Erythroblast (primary cell): ENCODE measurements at regions not wholly inside any gene's neighbourhood (a gene's known extent, or its start where the extent isn't known, plus 50 kb on each side); places are given as distances from the start of the nearest gene placed in this dataset.
"Not testable (repeated sequence)": the region's sequence is repeated elsewhere in the genome, so short reads cannot be mapped to it uniquely, and the experiment has no call there.

Source experiments
- DNase-seq, 2 experiments: peaks; one replicate each; lab custom pipeline; 2025; lab: John Stamatoyannopoulos, UW
- GATA1 ChIP-seq: IDR thresholded peaks from 2 replicates; pipeline ENCODE4 v1.6.1; 2011; ENCODE audit warnings: low read depth, mild to moderate bottlenecking, control low read depth, low read length, moderate library complexity
- POLR2A ChIP-seq: IDR thresholded peaks from 2 replicates; pipeline ENCODE4 v1.6.1; 2011; ENCODE audit warnings: mild to moderate bottlenecking, low read length

- no peak for TF ChIP-seq POLR2A
- no peak for TF ChIP-seq GATA1
- DNase-seq: no peak
Measured at GRCh38 chr20:7773511-7773910, 166.7 kb downstream of the HAO1 start.

DNA sequence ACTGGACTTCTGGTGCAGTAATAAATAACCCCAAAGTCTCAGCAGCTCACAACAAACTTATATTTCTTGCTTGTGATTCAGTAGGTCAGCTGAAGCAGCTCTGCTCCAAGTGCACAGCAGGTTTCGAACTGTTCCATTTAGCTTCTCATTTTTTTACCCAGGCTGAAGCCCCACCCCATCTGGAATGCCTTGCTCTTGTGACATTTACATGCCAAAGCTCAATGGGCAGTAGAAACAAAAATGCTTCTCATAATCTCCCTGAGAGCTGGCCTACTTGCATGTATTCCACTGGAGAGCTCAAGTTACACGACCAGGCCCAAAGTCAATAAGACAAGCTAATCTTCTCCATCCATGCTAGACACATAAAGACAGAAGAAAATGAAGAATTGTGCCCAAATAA lies 165.2 kb downstream of the HAO1 start:
- no peak for TF ChIP-seq GATA1
- no peak for DNase-seq

GRCh38 chr20:7776148-7776547 lies 164.1 kb downstream of the HAO1 start:
- no peak for TF ChIP-seq POLR2A
- TF ChIP-seq GATA1: no peak
- no peak for DNase-seq

- no peak for TF ChIP-seq GATA1
- TF ChIP-seq POLR2A: no peak
- DNase-seq: no peak
Measured at GRCh38 chr20:7790189-7790588, 150.1 kb downstream of the HAO1 start.

GRCh38 chr20:7792150-7792869 lies 147.9 kb downstream of the HAO1 start:
- TF ChIP-seq POLR2A (no peak), GATA1 (no peak)
- DNase-seq: no peak

- TF ChIP-seq GATA1: no peak
- no peak for TF ChIP-seq POLR2A
- DNase-seq: no peak
Measured at GRCh38 chr20:7798176-7798575, 142.1 kb downstream of the HAO1 start.

DNA sequence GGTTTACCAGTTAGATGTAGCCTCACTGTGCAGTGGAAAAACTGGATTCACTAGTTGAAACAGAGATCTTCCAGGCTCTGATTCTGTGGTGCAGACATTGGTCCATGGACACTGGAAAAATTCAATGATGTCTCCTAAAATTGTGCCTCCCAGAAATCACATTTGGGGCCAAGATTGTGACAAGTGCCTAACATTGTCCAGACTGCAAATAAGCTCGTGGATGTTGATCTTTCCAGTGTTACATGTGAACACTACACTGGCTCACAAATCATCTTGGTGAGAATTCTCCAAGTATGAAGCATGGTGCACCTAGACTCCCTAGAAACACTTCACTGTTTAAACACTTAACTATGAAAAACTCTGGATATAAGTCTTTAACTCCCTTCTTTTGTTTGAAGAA lies 140.4 kb downstream of the HAO1 start:
- no peak for DNase-seq
- TF ChIP-seq POLR2A: no peak
- no peak for TF ChIP-seq GATA1

- not testable (repeated sequence) for DNase-seq
Measured at GRCh38 chr20:7803411-7804151, 136.7 kb downstream of the HAO1 start.

GRCh38 chr20:7806831-7807230 lies 133.4 kb downstream of the HAO1 start:
- no peak for DNase-seq
- no peak for TF ChIP-seq GATA1
- no peak for TF ChIP-seq POLR2A

DNA sequence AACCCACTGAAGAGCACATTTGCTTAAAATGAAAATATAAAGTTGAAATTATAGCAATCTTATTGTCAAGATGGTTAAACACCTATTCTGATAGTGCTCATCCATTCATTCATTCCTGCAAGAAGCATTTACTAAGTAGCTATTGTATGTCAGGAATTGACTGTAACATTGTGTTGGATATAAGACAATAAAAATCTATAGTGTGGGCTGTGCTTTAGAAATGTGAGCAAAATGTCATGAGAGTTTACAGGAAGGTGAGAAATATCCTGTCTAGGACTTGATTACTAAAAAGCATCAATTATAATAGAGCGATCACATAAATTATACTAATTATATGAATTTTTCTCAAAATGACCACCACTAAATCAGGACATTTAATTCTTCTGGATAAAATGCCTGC lies 123.0 kb downstream of the HAO1 start:
- TF ChIP-seq POLR2A (no peak), GATA1 (no peak)
- no peak for DNase-seq

GRCh38 chr20:7818477-7818876 lies 121.8 kb downstream of the HAO1 start:
- DNase-seq: no peak
- TF ChIP-seq POLR2A: no peak
- no peak for TF ChIP-seq GATA1

- DNase-seq: no peak
- TF ChIP-seq POLR2A (no peak), GATA1 (no peak)
Measured at GRCh38 chr20:7820897-7821296, 119.4 kb downstream of the HAO1 start.

- TF ChIP-seq POLR2A (no peak), GATA1 (no peak)
Measured at GRCh38 chr20:7822772-7823171, 117.5 kb downstream of the HAO1 start.

GRCh38 chr20:7828437-7828836 lies 111.8 kb downstream of the HAO1 start:
- TF ChIP-seq GATA1 (no peak), POLR2A (no peak)
- no peak for DNase-seq

More at GRCh38 chr20:7822772-7823171, 117.5 kb downstream of the HAO1 start:
- no peak for DNase-seq

- no peak for DNase-seq
- TF ChIP-seq POLR2A (no peak), GATA1 (no peak)
Measured at GRCh38 chr20:7829031-7829430, 111.2 kb downstream of the HAO1 start.

- DNase-seq: no peak
- TF ChIP-seq POLR2A (no peak), GATA1 (no peak)
Measured at GRCh38 chr20:7829776-7830175, 110.5 kb downstream of the HAO1 start.
